GM12864 (cell line): ENCODE measurements at regions not wholly inside any gene's neighbourhood (a gene's known extent, or its start where the extent isn't known, plus 50 kb on each side); places are given as distances from the start of the nearest gene placed in this dataset.

Source experiments
- DNase-seq: peaks from one replicate; pipeline ENCODE4 v3.0.0-alpha.2; 2011; ENCODE audit warnings: low read depth
- H3K4me3 ChIP-seq: 2 replicates; pipeline ENCODE4 v1.5.1; 2011; ENCODE audit warnings: mild to moderate bottlenecking, low read depth, low read length, control low read depth
- TF ChIP-seq, protein P1 (sequence below): IDR thresholded peaks from 2 replicates; pipeline ENCODE4 v1.5.1; 2011; ENCODE audit warnings: low read depth, mild to moderate bottlenecking, moderate library complexity, low read length, control low read depth, inconsistent platforms; ENCODE audit errors: missing control alignments

DNA sequence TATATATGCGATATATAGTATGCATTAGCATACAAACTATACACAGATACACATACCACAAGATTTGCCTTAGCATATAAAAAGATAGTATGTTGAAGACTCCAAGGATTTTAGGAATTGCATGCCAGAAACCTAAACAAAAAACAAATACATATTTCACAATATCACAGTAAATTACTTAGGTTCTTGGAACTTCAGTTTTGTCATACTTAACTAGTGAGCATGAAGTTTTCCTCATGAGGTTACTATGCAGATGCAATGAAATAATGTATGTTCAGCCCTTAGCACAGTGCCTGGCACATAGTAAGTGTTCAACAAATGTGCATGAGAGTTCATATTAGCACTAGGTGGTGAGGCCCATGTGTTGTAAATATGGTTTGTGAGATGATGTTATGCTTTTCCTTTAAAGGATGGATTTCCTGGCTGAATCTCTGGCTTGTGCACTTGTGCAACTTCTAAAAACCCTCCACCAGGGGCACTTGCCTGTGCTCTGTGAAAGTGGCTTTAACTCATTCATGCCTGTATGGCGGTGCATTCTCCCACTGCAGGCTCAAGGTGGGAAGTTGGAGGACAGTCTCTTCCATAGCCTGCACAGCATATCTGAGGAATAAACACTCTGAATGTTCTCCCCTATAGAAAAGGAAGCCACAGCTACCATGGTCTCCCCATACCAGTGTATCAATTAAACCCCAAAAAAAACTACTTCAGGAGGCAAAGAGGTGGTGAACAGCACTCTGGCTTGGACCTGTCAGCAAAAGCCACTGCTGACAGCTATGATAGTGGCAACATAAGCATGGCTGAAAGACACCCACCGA is 624.1 kb upstream of the CDH4 start:
- TF ChIP-seq, protein P1, sequence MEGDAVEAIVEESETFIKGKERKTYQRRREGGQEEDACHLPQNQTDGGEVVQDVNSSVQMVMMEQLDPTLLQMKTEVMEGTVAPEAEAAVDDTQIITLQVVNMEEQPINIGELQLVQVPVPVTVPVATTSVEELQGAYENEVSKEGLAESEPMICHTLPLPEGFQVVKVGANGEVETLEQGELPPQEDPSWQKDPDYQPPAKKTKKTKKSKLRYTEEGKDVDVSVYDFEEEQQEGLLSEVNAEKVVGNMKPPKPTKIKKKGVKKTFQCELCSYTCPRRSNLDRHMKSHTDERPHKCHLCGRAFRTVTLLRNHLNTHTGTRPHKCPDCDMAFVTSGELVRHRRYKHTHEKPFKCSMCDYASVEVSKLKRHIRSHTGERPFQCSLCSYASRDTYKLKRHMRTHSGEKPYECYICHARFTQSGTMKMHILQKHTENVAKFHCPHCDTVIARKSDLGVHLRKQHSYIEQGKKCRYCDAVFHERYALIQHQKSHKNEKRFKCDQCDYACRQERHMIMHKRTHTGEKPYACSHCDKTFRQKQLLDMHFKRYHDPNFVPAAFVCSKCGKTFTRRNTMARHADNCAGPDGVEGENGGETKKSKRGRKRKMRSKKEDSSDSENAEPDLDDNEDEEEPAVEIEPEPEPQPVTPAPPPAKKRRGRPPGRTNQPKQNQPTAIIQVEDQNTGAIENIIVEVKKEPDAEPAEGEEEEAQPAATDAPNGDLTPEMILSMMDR = no peak
- DNase-seq = no peak
- H3K4me3 ChIP-seq = no peak overlapping the region

DNA sequence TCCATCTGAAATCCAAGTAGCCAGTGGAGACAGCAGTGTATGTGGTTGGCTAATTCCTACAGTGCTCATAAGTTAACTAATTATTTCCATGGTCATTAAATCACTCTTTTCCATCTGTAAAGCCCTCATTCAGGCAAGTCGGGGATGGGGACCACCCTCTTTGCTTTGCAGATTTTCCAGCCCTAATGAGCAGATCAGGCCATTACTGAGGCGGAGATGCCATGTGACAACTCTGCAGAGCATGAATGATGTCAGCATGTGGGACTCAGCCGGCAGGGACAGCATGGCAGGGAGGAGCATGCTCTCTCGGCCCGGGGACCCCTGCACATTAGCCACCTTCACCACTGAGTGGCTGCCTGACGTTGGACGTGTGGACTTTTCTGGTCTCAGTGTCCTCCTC is 623.3 kb upstream of the CDH4 start:
- TF ChIP-seq, protein P1 = no peak
- no peak for DNase-seq
- H3K4me3 ChIP-seq = no peak overlapping the region

DNA sequence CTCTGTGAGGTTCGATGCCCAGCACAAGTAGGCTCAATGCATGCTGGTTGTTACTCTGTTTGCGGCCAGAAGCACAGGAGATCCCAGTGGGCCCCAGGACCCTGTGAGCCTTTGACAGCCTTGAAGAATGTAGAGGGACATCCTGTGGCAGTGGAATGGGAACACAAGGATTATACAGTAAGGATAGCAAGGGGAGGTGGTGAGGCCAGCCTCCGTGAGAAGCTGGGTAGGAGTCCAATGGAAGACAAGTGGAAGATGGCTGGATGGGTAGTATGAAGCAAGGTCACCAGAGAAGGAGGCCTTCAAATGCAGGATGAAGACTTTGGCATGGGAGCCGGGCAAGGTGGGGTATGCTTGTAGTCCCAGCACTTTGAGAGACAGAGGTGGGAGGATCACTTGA is 622.9 kb upstream of the CDH4 start:
- DNase-seq = no peak
- TF ChIP-seq, protein P1 = no peak
- no peak overlapping the region for H3K4me3 ChIP-seq

DNA sequence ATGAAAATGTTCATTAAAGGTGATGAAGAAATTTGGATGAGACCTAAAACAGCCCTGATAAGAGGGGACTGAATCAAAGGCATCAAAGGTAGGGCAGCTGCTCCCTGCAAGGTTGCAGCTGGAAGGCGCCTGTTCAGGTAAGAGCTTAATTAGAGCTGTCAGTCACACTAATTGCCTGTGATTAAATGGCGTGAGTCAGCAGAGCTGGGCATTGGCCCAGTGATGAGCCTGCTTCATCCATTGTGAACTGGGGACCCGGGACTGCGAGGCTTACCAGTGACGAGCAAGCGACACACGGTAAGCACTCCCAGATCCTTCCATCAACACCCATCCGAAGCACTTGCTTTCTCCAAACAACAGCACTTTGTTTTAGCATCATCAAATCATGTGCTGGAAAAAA is 621.5 kb upstream of the CDH4 start:
- TF ChIP-seq, protein P1 = no peak
- no peak for DNase-seq
- no peak overlapping the region for H3K4me3 ChIP-seq

DNA sequence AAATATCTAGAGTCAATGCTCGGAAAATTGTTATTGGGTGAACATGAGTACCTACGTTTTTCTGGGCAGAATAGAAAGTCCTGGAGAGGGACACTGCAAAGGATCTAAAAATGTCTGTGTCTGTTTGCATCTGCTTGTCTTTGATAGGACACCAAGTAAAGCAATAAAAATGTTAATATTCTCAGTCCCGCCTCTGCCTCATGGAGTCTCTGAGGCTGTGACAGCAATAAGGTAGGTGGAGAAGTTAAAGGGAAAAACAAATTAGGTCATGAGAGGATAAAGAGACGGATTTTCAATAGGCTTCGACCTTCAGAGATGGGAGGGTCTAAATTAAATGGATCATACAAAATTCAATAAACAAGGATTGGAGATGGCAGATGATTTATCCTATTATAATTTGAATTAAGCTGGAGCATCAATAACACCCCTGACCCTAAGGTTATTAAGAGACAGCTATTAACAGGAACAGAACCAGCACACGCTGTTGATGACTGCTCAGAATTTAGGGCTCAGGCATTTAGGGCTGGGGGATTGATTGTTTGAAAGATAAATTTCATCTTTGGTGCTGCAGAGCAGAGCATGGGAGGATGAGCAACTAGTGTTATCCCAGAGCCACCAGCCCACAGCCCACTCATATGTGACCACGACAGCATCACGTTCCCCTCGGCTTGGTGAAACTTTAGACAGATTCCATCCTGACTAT is 620.3 kb upstream of the CDH4 start:
- no peak overlapping the region for H3K4me3 ChIP-seq
- no peak for DNase-seq
- TF ChIP-seq, protein P1 = no peak

DNA sequence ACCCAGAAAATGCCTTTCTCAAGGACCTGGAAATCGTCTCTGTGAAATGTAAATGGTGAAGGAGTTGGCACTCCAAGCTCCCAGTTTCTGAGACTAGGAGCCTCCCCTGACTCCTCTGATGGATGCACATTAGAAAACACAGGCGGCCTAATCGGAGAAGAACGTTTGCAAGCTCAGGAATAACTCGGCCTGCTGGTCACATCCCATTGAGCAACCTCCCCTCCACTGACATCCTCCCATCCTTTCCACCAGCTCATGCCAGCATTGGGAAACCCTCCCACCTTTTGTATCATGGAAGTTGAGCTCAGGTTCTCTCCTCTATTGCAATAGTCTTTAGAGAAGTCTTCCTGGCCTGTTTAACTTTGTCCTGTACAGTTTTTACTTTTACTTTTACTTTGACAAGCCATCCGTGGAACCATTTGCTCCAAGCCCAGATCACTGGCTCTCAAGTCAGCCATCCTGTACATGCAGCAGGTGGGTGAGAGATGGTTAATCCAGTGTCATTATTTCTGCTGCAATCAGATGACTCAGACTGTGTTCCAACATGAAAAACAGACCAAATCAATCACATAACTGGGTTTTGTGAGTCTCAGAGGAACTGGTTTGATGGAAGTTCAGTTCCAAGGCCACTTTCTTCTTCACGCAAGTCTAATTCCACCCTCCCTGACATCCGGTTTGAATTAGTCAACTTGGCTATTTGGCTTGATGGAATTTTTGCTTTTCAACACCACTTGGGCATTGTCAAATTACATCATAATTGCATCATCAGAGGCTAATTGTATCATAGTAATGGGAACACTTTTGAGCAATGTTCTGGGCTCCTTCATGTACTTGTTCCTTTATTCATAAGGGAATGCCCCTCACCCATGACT is 619.4 kb upstream of the CDH4 start:
- no peak overlapping the region for H3K4me3 ChIP-seq
- TF ChIP-seq, protein P1 = no peak
- DNase-seq = no peak
